ENCODE measurements at regions not wholly inside any gene's neighbourhood (a gene's known extent, or its start where the extent isn't known, plus 50 kb on each side); places are given as distances from the start of the nearest gene placed in this dataset.

DNA sequence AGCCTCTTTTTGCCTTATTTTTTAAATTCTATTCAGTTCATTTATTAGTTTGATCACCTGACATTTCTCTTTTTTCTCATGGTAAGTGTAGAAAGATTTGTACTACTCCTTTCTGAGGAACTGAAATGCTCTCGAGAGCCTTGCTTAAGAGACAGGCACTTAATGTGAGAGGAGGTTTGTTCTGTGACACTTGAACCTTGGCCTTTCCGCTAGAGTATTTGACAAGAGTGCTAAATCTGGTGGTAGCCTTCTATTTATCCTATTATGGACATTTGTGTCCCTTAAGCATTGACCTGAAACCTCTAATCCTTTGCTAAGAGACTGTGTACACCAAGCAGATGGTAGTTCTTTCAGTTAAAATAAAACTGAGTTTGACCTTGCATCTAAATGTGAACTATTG is 805.0 kb upstream of the PTPRD start:
- TF ChIP-seq ESRRA (IDR thresholded peaks at IDR 0.05; ENCODE audit: borderline replicate concordance, low read length) (no peak), SMC3 (IDR thresholded peaks at IDR 0.05) (no peak)
- TF ChIP-seq, protein P1, sequence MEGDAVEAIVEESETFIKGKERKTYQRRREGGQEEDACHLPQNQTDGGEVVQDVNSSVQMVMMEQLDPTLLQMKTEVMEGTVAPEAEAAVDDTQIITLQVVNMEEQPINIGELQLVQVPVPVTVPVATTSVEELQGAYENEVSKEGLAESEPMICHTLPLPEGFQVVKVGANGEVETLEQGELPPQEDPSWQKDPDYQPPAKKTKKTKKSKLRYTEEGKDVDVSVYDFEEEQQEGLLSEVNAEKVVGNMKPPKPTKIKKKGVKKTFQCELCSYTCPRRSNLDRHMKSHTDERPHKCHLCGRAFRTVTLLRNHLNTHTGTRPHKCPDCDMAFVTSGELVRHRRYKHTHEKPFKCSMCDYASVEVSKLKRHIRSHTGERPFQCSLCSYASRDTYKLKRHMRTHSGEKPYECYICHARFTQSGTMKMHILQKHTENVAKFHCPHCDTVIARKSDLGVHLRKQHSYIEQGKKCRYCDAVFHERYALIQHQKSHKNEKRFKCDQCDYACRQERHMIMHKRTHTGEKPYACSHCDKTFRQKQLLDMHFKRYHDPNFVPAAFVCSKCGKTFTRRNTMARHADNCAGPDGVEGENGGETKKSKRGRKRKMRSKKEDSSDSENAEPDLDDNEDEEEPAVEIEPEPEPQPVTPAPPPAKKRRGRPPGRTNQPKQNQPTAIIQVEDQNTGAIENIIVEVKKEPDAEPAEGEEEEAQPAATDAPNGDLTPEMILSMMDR (IDR thresholded peaks at IDR 0.05), result no peak
- TF ChIP-seq, protein P2, sequence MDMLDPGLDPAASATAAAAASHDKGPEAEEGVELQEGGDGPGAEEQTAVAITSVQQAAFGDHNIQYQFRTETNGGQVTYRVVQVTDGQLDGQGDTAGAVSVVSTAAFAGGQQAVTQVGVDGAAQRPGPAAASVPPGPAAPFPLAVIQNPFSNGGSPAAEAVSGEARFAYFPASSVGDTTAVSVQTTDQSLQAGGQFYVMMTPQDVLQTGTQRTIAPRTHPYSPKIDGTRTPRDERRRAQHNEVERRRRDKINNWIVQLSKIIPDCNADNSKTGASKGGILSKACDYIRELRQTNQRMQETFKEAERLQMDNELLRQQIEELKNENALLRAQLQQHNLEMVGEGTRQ (IDR thresholded peaks at IDR 0.05), result no peak

Data from A549 (cell line).